HG03060 (cell line): ENCODE measurements at regions not wholly inside any gene's neighbourhood (a gene's known extent, or its start where the extent isn't known, plus 50 kb on each side); places are given as distances from the start of the nearest gene placed in this dataset.
"Not testable (repeated sequence)": the region's sequence is repeated elsewhere in the genome, so short reads cannot be mapped to it uniquely, and the experiment has no call there.

ENCODE experiments used
- ATAC-seq: cut with Tn5 transposase; IDR thresholded peaks from one replicate; pipeline ENCODE4 v1.9.1; 2021; ENCODE audit warnings: low read depth, moderate number of reproducible peaks; ENCODE audit not compliant: unreplicated experiment

DNA sequence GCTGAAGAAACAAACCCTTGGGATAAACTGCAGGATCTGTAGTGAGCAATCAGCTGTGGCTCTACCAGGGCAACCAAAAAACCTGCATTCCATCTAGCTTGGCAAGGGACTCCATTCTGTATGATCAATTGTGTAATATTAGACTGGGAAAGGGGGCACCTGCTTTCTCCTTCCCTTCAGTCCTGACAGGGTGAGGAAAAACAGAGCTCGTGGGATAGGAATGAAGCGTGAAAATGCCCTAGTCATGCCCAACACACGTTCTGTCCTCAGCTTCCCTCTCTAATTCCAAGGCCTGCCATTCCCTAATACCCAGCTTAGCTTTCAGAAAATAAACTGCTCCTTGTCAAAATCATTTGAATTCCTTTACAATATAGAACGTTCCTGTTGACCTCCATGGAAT lies 442.3 kb downstream of the PLPP3 start:
- ATAC-seq: no peak

DNA sequence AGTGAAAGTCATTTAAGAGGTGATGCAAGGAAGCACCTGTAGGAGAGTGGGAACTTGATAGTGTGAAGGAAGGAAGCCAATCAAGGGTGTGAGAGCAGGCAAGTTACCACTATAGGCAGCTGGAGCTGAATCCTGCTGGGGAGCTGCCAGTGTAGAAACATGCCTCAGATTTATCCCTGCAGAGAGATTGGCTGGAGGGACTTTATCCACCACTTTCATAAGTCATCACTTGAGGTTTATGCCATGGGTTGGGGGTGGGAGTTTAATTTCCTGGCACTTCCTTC lies 443.6 kb downstream of the PLPP3 start:
- ATAC-seq: peak; percentile 2

DNA sequence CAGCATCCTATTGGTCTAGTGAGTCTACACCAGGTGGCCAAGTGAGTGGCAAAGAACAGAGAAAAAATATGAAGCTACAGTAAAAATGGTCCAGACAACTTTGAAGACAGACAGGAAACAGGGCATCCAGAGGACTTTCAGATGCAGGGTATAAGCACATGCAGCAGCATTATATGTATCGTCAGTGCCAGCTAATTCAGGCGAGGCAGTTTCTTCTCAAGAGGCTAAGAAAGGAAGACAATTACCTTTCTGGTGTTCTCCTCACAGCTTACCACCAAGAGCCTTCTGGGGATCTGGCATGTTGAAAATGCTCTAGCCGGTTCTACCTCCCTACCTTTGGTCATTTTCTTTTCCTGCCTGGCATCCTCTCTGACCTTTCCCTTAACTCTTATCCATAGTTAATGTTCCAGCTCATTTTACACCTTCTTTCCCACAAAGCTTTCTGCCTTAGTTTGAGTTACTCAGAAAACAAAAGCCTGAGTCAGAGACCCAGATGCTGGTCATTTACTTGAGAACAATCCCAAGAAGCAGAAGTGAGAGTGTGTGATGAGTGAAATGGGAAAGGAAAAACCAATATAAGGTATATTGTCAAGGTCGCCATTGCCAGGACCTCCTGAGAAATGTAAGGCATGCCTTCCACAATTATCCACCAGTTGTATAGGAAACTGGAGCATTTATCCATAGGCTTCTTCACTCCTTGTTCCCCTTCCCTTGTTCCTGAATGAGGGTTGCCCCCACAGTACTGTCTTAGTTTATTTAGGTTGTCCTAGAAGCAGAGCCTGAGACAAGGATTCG lies 444.1 kb downstream of the PLPP3 start:
- ATAC-seq: peak; percentile 61

DNA sequence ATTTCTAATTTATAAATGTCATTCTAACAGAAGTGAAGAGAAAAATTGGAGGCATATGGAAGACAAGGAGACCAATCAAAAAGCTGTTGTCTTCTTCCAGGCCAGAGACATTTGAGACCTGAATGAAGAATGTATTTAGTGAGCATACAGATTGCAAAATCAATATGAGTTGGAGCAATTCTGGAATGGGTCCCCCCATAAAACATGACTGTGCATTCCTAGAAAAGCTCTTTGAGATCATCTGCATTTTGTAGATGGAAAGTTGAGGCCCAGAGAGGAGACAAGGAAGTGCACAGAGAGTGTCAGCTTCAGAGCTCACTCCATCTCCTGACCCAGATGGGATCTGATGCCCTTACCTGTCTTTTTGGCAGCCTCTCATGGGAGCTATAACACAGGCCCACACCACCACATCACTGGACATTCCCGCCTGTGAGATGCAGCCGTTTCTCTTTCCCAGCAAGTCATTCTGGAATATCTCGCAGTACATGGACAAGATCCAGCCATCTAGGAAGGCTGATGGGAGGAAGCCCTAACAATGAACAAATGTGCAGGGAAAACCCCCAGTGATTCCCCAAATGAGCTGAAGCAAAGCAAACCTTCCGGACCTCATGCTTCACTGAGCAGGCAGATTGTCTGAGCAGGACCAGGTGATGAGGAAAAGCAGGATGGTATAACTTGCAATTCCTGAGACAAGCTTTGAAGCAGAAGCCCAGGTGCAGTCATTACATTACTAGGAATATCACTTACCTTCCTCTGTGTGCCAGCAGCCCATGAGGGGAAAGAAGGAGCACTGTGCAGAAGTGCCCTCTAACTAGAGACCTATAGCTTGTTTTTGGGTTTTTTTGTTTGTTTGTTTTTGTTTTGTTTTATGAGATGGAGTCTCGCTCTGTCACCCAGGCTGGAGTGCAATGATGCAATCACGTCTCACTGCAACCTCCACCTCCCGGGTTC lies 445.6 kb downstream of the PLPP3 start:
- ATAC-seq: no peak

GRCh38 chr1:56132520-56132919 lies 446.8 kb downstream of the PLPP3 start:
- ATAC-seq: no peak

GRCh38 chr1:56129837-56130236 lies 449.5 kb downstream of the PLPP3 start:
- ATAC-seq: no peak

- no peak for ATAC-seq
Measured at GRCh38 chr1:56125316-56125715, 454.0 kb downstream of the PLPP3 start.

- no peak for ATAC-seq
Measured at GRCh38 chr1:56123826-56124225, 455.5 kb downstream of the PLPP3 start.

DNA sequence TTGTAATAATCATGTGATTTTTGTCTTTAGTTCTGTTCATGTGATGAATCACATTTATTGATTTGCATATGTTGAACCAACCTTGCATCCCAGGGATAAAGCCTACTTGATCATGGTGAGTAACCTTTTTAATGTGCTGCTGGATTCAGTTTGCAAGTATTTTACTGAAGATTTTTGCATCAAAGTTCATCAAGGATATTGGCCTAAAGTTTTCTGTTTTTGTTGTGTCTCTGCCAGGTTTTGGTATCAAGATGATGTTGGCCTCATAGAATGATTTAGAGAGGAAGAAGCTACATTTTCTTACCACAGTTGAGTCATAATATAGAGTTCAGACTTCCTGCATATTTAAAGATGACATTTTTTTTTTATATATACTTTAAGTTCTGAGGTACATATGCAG lies 455.9 kb downstream of the PLPP3 start:
- ATAC-seq: no peak

- no peak for ATAC-seq
Measured at GRCh38 chr1:56120021-56120420, 459.3 kb downstream of the PLPP3 start.

DNA sequence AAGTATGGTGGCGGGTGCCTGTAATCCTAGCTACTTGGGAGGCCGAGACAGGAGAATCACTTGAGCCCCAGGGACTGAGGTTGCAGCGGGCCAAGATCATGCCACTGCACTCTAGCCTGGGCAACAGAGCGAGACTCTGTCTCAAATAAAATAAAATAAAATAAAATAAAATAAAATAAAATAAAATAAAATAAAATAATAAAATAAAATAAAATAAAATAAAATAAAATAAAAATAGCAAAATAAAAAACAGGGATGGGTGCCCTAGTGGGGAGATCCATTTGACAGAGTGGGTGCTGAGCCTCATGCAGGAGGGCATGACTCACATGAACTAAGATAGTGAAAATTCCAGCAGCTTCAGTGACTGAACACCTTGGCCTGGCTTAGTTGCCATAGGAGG lies 460.7 kb downstream of the PLPP3 start:
- not testable (repeated sequence) for ATAC-seq

- no peak for ATAC-seq
Measured at GRCh38 chr1:56115701-56116100, 463.7 kb downstream of the PLPP3 start.

DNA sequence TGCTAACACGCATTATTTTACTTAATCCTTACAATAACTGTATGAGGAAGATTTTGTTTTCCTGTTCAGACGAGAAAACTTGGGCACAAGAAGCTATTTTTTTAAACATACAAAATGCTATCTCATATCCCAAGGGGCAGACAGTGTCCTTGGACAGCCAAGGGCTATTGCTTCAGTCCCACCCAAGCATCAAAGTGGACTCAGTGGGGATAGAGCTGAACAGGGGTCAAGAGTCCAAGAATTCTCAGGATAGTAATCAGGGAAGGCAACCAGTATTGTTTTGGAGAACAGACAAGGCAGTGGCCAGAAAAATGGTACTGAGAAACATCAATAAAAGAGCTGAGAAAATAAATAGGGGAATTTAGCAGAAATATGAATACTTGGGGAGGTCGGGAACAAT lies 465.7 kb downstream of the PLPP3 start:
- ATAC-seq: no peak

GRCh38 chr1:56107275-56107638 lies 472.1 kb downstream of the PLPP3 start:
- no peak for ATAC-seq

DNA sequence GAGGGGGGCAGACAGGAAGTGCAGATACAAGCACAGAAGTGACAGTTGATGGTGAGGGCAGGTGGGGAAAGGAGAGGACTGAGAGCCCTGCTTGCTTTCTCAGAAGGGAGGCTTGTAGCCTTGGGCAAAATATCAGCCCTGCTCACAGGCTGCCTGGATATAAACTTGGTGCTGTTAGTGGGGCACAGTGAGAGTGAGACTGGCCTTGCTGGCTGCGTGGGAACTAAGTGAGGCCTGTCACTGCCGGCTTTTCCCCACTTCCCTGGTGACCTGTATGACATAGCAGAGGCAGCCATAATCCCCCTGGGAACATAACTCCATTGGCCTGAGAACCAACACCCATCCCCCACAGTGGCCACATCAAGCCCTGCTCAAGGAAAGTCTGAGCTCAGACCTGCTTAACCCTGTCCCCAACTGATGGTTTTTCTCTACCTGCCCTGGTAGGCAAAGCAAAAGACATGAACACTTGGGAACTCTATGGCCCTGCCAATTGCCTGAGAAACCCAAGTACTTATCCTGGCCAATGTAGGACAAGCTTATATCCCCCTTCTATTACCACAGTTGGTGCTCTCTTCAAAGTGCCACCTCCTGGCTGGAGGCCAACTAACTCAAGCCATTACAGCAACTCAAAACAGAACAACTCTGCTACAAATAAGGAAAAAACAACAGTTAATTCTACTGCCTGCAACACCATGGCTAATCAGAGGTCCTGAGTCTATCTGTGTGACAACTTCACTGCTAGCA lies 472.7 kb downstream of the PLPP3 start:
- no peak for ATAC-seq

DNA sequence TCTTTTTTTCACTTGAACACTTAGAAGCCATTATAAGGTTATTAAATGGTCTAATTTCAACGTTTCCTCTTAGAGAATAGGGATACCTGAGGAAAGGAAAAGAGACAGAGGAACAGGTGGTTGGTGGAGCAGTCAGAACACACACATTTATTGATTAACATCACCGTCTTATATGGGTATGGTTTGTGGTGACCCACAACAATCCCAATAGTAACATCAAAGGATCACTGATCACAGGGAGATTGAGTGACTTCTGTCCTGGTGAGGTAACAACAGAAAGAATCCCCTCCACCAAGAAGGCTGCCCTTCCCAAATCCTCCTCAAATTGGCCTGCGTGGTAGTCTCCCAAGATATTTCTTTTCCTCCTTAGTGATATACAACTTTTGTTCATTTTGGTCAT lies 474.0 kb downstream of the PLPP3 start:
- ATAC-seq: no peak

DNA sequence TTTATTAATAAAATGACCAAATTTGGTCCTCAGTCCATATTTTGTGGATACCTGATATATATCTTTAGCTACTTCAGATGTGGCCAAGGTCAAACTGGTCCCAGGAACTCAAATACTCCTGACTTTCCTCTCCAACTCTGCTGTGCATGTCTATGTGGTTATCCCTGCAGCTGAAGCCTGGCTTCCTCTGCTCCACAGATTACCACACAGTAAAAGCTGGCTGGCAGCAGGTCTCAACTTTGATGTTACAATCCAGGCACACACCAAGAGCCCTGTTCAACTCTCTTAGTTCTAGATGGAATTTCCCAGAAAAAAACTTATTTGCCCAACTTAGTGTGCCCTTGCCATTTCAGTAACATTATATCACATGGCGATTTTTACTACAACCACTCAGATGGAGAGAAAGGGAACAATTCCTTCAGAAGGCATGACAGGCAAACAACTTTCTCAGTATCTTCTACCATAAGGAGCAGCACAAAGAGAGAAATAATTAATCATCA lies 479.5 kb downstream of the PLPP3 start:
- no peak for ATAC-seq

GRCh38 chr1:56098946-56099345 lies 480.4 kb downstream of the PLPP3 start:
- ATAC-seq: no peak

DNA sequence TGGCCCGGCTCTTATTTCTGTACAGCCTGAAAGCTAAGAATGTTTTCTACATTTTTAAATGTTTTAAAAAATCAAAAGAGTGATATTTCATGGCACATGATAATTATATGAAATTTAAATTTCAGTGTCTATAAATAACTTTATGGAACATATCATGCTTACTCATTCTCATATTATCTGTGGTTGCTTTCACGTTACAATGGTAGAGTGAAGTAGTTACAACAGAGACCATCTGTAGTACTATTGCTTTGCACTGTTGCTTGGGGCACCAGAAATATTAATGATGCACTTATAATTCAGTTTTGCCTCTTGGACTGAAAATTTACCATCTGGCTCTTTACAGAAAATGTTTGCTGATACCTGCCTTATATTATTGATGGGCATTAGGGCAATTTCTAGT lies 481.6 kb downstream of the PLPP3 start:
- ATAC-seq: no peak

- no peak for ATAC-seq
Measured at GRCh38 chr1:56095696-56096665, 483.4 kb downstream of the PLPP3 start.
